ENCODE measurements at regions not wholly inside any gene's neighbourhood (a gene's known extent, or its start where the extent isn't known, plus 50 kb on each side); places are given as distances from the start of the nearest gene placed in this dataset.

DNA sequence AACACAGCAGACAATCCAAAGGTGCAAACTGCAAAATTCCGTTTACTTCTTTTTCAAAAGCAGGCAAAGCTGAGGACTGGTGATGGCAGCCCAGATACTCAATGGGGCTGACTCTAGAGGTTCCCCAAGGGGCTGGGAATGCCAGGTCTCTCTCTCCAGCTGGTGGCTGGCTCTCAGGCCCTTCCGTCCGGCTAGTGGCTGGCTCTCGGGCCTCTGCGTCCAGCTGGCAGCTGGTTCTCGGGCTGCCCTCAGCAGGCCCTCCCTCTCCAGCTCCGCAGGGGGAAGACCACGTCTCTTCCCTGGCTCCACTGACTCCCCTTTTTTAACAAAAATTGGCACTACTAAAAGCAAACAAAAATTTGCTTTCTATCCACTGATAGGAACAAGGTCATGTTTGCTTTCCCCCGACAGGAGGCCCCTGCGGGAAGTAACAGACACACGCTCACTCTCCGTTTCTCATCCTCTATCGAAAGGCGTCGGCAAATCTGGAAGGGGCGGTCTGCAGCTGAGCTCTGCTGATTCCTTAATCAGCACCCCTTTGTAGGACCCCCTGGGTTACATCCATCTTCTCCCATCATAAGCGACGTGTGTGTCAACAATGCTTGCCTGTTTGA is 381.4 kb downstream of the BRD1 start:
- Mint-ChIP-seq H3K27me3 (ENCODE audit: low read depth) (peaks cover 37% of the 10 kb centered on the region), H3K27ac (no peak overlapping the region), H3K4me3 (no peak overlapping the region), H3K4me1 (ENCODE audit: low read depth) (peaks cover 6% of the 10 kb centered on the region), H3K36me3 (ENCODE audit: low read depth) (no peaks in the 10 kb centered on the region), H3K9me3 (no peaks in the 10 kb centered on the region)
- CTCF ChIA-PET: no interaction called here
- no peak for DNase-seq
- intact Hi-C loops (cut with micrococcal nuclease): no loop called here

DNA sequence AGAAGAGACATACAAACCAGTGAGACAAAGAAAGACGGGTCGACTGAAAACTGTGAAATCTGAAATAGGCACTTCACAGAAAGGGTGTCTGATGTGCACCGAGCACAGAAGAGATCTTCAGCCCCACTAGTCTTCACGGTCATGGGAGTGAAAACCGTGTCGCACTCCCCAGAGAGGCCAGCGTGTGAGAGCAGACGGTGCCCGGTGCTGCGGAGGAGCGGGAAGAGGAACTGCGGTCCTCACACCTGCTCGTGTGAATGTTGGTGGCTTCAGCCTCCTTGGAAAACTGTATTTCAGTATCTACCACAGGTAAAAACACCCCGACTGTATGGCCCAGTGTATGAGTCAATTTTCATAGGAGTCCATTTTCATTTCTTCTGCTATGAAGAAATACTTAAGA is 382.9 kb downstream of the BRD1 start:
- Mint-ChIP-seq H3K27ac (no peak overlapping the region), H3K27me3 (ENCODE audit: low read depth) (peaks cover 24% of the 10 kb centered on the region), H3K4me1 (ENCODE audit: low read depth) (peaks cover 6% of the 10 kb centered on the region), H3K36me3 (ENCODE audit: low read depth) (no peaks in the 10 kb centered on the region), H3K4me3 (no peak overlapping the region), H3K9me3 (no peaks in the 10 kb centered on the region)
- DNase-seq: no peak
- CTCF ChIA-PET: no interaction called here
- intact Hi-C loops (cut with micrococcal nuclease): no loop called here

DNA sequence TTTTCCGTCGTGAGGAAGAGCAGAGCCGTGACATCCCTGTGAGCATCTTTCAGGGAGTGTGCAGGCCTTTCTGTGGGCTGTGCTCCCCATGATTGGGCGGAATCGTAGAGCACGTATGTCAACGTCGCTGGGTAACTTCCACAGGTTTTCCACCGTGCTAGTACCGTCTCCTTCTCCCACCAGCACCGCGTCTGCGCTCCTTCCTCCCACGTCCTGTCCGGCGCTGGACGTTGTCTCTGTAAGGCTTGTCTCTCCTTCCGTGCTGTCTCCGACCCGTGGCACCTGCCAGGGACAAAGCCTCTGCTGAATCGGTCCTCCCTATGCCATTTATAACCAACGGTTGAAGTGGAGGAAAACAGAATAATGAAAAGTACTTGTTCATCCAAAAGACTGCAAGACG is 386.7 kb downstream of the BRD1 start:
- H3K27ac Mint-ChIP-seq: no peak overlapping the region
- CTCF ChIA-PET: no interaction called here
- no peaks in the 10 kb centered on the region for H3K36me3 Mint-ChIP-seq (ENCODE audit: low read depth)
- H3K9me3 Mint-ChIP-seq: no peaks in the 10 kb centered on the region
- H3K4me3 Mint-ChIP-seq: no peak overlapping the region
- no peaks in the 10 kb centered on the region for H3K4me1 Mint-ChIP-seq (ENCODE audit: low read depth)
- peaks cover 5% of the 10 kb centered on the region for H3K27me3 Mint-ChIP-seq (ENCODE audit: low read depth)
- DNase-seq: no peak
- intact Hi-C loops (cut with micrococcal nuclease): no loop called here

DNA sequence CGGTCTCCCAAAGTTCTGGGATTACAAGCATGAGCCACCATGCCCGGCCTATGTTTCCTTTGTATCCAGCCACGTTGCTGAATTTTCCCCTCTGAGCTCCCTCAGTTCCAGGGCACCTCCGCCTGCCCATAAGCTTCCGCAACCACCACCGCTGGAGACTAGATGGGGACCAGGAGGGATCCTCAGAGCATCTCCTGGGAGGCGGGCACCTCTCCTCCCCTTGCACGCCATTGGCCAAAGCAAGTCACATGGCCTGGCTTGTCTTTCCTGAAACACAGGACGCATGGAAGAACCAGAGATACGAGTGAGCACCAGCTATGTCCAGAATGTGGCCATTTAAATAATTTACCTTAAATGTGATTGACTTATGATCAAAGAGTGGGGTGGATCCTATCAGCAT is 388.3 kb downstream of the BRD1 start:
- Mint-ChIP-seq H3K27me3 (ENCODE audit: low read depth) (peaks cover 2% of the 10 kb centered on the region), H3K27ac (no peak overlapping the region), H3K36me3 (ENCODE audit: low read depth) (peaks cover 2% of the 10 kb centered on the region), H3K4me1 (ENCODE audit: low read depth) (no peaks in the 10 kb centered on the region), H3K4me3 (no peak overlapping the region), H3K9me3 (peaks cover 2% of the 10 kb centered on the region)
- no peak for DNase-seq
- intact Hi-C loops (cut with micrococcal nuclease): no loop called here
- CTCF ChIA-PET: no interaction called here

DNA sequence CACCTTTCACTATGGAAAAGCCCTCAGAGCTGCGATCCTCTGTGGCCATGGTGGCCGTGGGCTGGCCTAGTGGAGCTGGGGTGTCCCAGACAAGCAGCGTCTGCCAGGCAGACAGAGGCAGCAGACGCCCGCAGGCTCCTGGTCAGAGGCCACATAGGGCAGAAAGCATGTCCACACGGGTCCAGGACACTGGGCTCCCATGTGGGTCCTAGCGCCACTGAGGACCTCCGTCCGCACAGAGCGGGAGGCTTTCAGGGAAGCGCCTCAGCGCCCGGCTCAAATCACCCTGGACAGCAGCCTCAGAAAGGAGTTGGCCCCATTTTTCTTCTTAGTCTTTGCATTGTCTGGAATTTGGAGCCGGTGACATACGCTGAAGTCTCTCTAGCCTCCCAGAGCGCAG is 389.7 kb downstream of the BRD1 start:
- intact Hi-C loops (cut with micrococcal nuclease): no loop called here
- Mint-ChIP-seq H3K27me3 (ENCODE audit: low read depth) (peaks cover 4% of the 10 kb centered on the region), H3K36me3 (ENCODE audit: low read depth) (peaks cover 2% of the 10 kb centered on the region), H3K4me3 (no peak overlapping the region), H3K27ac (no peak overlapping the region), H3K9me3 (peaks cover 2% of the 10 kb centered on the region), H3K4me1 (ENCODE audit: low read depth) (no peaks in the 10 kb centered on the region)
- CTCF ChIA-PET: no interaction called here
- DNase-seq: no peak

DNA sequence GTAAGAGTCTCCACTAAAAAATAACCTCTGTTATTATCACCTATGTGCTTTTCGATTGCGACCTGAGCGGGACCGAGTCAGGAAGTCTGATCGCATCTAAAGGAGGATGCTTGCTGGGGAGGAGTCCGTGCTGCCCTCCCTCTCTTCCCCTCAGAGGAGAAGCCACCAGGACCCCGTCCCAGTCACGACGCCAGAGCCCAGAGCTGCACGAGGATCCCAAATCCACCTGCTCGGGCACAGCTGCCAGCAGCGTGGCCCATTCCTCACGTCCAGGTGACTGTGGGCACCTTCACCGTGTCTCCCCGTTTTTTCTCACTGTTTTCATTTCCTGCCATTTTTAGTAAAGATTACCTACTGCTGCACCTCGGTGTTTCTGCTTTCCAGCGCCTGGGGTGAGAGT is 390.3 kb downstream of the BRD1 start:
- H3K27me3 Mint-ChIP-seq (ENCODE audit: low read depth): peaks cover 4% of the 10 kb centered on the region
- intact Hi-C loops (cut with micrococcal nuclease): no loop called here
- H3K9me3 Mint-ChIP-seq: peaks cover 2% of the 10 kb centered on the region
- DNase-seq: no peak
- peaks cover 2% of the 10 kb centered on the region for H3K36me3 Mint-ChIP-seq (ENCODE audit: low read depth)
- H3K27ac Mint-ChIP-seq: no peak overlapping the region
- no peaks in the 10 kb centered on the region for H3K4me1 Mint-ChIP-seq (ENCODE audit: low read depth)
- no peak overlapping the region for H3K4me3 Mint-ChIP-seq
- CTCF ChIA-PET: no interaction called here

DNA sequence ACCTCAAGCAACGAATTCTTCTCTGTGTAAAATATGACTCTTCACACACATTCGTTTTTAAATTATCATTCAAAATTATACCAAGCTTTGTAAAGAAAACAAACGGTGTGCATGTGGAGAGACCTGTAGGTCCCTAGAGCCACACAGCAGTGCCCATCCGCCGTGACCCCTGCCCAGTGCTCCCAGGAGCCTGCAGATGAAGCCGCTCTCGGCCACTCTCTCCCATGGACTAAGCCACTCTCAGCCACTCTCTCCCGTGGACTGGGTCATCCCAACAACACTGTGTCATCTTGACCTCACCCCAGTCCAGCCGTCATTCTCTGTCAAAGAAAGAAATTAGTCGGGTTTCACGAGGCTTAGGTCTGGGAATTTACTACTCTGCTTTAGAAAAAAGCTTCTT is 391.6 kb downstream of the BRD1 start:
- Mint-ChIP-seq H3K4me3 (no peak overlapping the region), H3K4me1 (ENCODE audit: low read depth) (no peaks in the 10 kb centered on the region), H3K27ac (no peak overlapping the region), H3K9me3 (peaks cover 2% of the 10 kb centered on the region), H3K27me3 (ENCODE audit: low read depth) (peaks cover 6% of the 10 kb centered on the region), H3K36me3 (ENCODE audit: low read depth) (peaks cover 2% of the 10 kb centered on the region)
- CTCF ChIA-PET: no interaction called here
- intact Hi-C loops (cut with micrococcal nuclease): no loop called here
- DNase-seq: no peak

DNA sequence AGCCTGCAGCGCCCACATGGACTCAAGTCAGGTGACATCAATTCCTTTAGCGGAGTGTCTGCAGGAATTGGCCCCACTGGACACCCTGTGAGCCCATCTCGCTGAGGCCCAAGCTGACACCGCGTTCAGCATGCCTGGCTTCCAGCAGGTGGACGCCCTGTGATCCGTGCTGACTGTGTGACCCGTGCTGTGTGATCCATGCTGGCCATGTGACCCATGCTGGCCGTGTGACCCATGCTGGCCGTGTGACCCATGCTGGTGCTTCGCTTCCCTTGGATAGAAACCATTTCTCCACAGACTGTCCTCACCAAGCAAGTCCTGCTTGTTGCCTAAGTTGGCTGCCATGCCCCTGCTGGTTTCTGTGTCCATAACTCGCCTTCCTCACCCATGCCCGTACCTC is 392.1 kb downstream of the BRD1 start:
- H3K27me3 Mint-ChIP-seq (ENCODE audit: low read depth): peaks cover 6% of the 10 kb centered on the region
- DNase-seq: no peak
- intact Hi-C loops (cut with micrococcal nuclease): no loop called here
- H3K4me3 Mint-ChIP-seq: no peak overlapping the region
- H3K36me3 Mint-ChIP-seq (ENCODE audit: low read depth): peaks cover 2% of the 10 kb centered on the region
- peaks cover 2% of the 10 kb centered on the region for H3K9me3 Mint-ChIP-seq
- CTCF ChIA-PET: no interaction called here
- H3K4me1 Mint-ChIP-seq (ENCODE audit: low read depth): no peaks in the 10 kb centered on the region
- H3K27ac Mint-ChIP-seq: no peak overlapping the region

DNA sequence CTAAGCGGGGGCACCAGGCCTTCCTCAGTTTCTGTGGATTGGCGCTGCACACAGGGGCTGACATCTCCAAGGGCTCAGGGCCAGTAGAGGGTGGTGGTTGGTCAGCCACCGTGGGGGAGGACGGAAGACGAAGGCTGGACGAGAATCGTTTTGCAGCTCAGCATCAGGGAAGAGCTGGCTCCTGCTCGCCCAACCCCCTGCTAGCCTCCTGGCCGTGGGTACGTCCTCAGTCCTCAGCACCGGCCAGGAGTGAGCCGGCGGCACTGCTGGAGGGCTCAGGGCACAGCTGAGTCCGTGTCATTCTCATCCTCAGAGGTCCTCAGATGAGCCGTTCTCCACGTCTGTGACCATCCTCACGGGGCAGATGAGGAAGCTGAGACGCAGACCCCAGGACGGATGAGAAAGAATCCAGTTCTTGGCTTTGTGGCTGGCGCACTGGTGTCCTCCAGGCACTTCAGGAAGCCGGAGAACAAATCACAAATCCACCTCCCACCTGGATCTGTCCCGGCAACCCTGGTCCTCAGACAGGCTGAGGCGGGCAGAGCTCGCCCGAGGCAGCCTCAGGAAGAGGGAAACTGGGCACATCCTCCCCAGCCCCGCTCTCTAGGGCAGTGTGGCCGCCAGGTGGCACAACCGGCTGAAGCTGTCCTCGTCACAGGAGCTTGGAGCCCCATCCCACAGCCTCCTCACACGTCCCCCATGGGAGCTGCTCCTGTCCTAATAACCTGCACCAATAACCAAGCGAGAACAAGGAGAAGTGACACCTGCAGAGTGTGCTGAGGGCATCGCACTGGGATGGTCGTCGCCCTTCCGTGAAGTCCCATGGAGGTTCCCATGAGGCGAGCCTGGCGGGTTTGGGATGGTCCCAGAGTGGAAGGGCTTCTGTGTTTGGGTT is 393.7 kb downstream of the BRD1 start:
- no peaks in the 10 kb centered on the region for H3K4me1 Mint-ChIP-seq (ENCODE audit: low read depth)
- intact Hi-C loops (cut with micrococcal nuclease): no loop called here

DNA sequence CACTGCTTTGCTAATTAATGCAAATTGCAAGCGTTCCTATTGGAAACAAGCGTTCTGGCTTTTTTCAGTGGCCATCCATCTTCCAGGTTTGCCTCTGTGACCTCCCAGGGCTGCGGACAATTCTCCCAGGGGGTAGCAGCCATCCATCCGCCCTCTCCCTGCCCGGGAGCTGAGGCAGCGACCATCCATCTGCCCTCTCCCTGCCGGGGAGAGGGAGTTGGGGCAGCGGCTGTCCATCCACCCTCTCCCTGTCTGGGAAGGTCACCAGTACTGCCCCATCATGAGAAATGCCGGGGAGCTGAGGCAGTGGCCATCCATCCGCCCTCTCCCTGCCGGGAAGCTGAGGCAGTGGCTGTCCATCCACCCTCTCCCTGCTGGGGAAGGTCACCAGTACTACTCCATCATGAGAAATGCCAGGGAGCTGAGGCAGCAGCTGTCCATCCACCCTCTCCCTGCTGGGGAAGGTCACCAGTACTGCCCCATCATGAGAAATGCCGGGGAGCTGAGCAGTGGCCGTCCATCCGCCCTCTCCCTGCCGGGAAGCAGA is 394.7 kb downstream of the BRD1 start:
- Mint-ChIP-seq H3K27ac (no peak overlapping the region), H3K27me3 (ENCODE audit: low read depth) (peaks cover 8% of the 10 kb centered on the region), H3K36me3 (ENCODE audit: low read depth) (peaks cover 2% of the 10 kb centered on the region), H3K4me1 (ENCODE audit: low read depth) (no peaks in the 10 kb centered on the region), H3K4me3 (no peak overlapping the region), H3K9me3 (peaks cover 2% of the 10 kb centered on the region)
- CTCF ChIA-PET: no interaction called here
- DNase-seq: no peak
- intact Hi-C loops (cut with micrococcal nuclease): no loop called here

More for the DNA sequence above, 393.7 kb downstream of the BRD1 start:
- CTCF ChIA-PET: no interaction called here
- H3K9me3 Mint-ChIP-seq: peaks cover 2% of the 10 kb centered on the region
- H3K36me3 Mint-ChIP-seq (ENCODE audit: low read depth): peaks cover 2% of the 10 kb centered on the region
- H3K4me3 Mint-ChIP-seq: no peak overlapping the region
- DNase-seq: no peak
- H3K27ac Mint-ChIP-seq: no peak overlapping the region
- H3K27me3 Mint-ChIP-seq (ENCODE audit: low read depth): peaks cover 6% of the 10 kb centered on the region

DNA sequence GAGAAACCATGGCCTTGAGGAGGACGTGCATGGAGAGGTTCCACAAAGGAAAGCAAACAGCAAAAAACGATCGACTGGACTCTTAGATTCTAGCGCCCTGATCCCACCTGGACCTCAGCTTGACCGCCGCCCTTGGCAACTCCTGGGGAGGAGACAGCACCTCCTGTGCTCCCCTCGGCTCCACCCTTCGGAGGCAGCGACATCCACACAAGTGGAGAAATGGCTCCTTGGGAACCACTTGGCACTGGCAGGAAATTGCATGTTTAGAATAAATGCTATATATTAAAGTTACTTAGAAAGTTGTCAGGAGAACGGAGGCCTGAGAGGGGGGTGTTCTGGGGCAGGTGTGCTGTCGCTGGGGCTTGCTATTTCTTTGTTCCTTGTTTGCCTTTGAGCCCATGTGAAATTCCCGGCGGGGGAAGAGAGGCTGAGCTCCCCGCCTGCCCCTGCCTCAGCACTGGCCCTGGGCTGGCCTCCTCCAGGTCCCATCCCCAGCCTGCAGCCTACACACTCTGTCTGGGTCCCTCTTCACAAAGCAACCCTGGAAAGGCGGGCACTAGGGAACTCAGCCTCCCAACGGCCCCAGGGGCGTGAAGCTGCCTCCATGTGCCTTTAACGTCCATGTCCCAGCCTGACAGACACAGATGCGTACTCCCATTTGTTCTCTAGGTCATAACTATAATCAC is 395.3 kb downstream of the BRD1 start:
- Mint-ChIP-seq H3K27ac (no peak overlapping the region), H3K9me3 (peaks cover 2% of the 10 kb centered on the region), H3K4me3 (no peak overlapping the region), H3K27me3 (ENCODE audit: low read depth) (peaks cover 8% of the 10 kb centered on the region), H3K36me3 (ENCODE audit: low read depth) (peaks cover 2% of the 10 kb centered on the region), H3K4me1 (ENCODE audit: low read depth) (no peaks in the 10 kb centered on the region)
- intact Hi-C loops (cut with micrococcal nuclease): no loop called here
- CTCF ChIA-PET: no interaction called here
- no peak for DNase-seq

DNA sequence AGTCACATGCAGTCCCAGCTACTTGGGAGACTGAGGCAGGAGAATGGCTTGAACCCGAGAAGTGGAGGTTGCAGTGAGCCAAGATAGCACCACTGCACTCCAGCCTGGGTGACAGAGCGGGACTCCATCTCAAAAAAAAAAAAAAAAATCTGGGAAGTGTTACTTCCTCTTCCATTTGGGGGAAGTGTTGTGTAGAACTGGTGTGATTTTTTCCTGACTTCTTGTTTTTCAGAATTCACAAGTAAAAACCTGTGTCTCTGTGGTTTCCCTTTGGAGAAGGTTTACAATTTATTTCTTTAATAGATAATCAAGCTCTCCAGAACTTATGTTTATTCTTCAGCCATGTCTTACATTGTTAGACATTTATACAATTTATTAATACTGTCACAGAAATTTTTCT is 396.1 kb downstream of the BRD1 start:
- Mint-ChIP-seq H3K36me3 (ENCODE audit: low read depth) (peaks cover 2% of the 10 kb centered on the region), H3K4me3 (no peak overlapping the region), H3K9me3 (peaks cover 2% of the 10 kb centered on the region), H3K27ac (no peak overlapping the region), H3K4me1 (ENCODE audit: low read depth) (no peaks in the 10 kb centered on the region), H3K27me3 (ENCODE audit: low read depth) (peaks cover 8% of the 10 kb centered on the region)
- CTCF ChIA-PET: no interaction called here
- intact Hi-C loops (cut with micrococcal nuclease): no loop called here
- DNase-seq: no peak

Data from activated naive CD4-positive, alpha-beta T cell treated with anti-CD3 and anti-CD28 coated beads for 36 hours (primary cell).